ENCODE measurements at regions not wholly inside any gene's neighbourhood (a gene's known extent, or its start where the extent isn't known, plus 50 kb on each side); places are given as distances from the start of the nearest gene placed in this dataset.
"Not testable (repeated sequence)": the region's sequence is repeated elsewhere in the genome, so short reads cannot be mapped to it uniquely, and the experiment has no call there.

DNA sequence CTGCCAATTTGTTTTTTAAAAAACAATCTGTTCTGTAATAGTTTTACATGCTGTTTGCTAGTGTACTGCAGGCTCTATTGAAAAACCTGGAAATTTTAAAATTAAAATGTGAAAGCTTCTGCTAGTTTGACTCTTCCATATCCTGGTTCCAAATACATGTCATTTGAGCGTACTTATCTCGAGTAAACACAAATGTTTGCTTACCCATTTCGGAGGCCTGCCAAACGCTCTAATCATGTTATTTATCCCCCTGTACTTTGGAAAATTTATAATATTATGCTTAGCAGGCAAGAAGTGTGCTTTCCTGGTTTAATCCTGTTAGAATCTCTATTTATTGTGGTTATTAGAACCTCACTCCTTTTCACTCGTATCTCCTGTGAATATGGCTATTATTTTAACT is 476.8 kb upstream of the CYLC2 start:
- no peak for DNase-seq (ENCODE audit: extremely low read depth, low read depth)
- TF ChIP-seq, protein P1, sequence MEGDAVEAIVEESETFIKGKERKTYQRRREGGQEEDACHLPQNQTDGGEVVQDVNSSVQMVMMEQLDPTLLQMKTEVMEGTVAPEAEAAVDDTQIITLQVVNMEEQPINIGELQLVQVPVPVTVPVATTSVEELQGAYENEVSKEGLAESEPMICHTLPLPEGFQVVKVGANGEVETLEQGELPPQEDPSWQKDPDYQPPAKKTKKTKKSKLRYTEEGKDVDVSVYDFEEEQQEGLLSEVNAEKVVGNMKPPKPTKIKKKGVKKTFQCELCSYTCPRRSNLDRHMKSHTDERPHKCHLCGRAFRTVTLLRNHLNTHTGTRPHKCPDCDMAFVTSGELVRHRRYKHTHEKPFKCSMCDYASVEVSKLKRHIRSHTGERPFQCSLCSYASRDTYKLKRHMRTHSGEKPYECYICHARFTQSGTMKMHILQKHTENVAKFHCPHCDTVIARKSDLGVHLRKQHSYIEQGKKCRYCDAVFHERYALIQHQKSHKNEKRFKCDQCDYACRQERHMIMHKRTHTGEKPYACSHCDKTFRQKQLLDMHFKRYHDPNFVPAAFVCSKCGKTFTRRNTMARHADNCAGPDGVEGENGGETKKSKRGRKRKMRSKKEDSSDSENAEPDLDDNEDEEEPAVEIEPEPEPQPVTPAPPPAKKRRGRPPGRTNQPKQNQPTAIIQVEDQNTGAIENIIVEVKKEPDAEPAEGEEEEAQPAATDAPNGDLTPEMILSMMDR (IDR thresholded peaks at IDR 0.05; ENCODE audit: low read depth, low read length): no peak

DNA sequence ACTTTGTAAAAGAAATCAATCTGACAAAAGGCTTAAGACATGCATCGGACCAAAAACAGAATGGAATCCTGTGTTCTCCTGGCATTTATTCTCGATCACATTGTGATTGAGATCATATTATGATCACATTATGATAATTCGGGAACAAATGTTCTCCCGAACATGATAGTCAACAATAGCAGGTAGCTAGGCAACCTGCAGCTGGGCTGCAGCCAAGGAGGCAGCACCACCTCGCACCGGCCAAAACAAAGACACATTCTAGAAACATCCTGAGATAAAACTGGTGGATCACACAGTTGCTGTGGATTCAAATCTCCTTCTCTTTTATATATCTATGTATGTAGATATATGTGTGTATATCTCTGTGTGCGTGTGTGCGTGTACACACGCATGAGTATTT is 480.6 kb upstream of the CYLC2 start:
- TF ChIP-seq, protein P1 (IDR thresholded peaks at IDR 0.05; ENCODE audit: low read depth, low read length): no peak
- DNase-seq (ENCODE audit: extremely low read depth, low read depth): no peak

DNA sequence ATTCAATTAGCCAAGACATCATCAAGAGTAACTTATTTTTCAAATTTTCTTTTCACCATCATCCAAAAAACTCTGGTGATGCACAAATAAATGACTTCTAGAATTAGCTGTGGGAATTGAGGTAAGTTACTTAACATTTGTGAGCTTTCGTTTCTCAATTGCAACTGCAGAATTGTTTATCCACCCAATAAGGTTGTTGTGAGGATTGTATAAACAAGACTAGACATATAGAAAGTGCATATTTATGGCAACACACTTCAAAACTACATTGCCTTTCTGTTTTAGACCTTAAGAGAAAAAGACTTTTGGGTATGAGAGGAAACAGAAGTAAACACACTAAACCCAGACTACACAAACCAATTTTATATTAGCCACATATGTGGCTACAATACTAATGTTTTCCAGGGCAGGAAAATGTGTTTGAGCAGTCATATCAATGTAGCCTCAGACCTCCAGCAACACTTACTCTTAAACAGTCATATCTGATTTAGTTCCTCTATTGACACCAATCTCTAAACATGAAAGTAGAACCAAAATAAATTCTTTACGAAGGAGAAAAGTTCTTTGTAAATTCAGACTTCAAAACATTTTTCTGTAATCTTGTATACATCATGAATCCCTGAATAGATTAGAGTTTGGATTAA is 488.0 kb upstream of the CYLC2 start:
- no peak for DNase-seq (ENCODE audit: extremely low read depth, low read depth)
- TF ChIP-seq, protein P1 (IDR thresholded peaks at IDR 0.05; ENCODE audit: low read depth, low read length): no peak

DNA sequence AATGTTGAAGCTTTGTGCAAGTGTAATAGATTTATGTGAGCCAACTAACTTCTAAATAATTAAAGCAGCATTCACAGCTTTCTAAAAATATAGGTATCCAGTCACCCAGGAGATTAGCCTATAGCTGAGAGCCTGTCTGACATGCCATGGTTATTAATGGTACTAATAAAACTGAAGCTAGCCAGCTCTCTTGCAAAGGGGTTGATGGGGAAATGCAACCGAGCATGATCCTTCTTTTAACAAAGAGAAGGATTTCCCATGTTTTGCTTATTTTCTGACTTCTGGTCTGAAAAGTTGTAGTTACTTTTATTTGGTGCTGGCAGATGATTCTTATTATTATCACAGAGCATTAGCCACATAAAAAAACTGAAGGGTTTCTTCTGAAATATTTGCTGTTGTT is 488.7 kb upstream of the CYLC2 start:
- DNase-seq (ENCODE audit: extremely low read depth, low read depth): no peak
- TF ChIP-seq, protein P1 (IDR thresholded peaks at IDR 0.05; ENCODE audit: low read depth, low read length): no peak

DNA sequence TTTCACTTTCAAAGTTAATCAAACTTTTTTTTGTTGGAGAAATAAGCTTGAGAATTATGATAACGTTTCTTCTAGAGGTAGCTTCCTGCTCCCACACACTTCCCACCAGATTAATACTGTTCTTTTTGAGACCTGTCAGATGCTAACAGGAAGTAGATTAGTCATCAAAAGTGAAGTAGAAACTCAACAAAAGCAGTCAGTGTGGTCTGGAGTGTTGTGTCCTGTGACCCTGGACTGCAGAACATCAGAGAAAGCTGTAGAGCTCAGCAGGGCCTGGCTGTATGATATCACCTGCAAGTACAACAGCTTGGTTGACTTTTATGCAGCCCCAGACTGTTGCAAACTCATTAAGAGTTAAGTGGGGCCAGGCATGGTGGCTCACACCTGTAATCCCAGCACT is 495.7 kb upstream of the CYLC2 start:
- TF ChIP-seq, protein P1 (IDR thresholded peaks at IDR 0.05; ENCODE audit: low read depth, low read length): no peak
- no peak for DNase-seq (ENCODE audit: extremely low read depth, low read depth)

DNA sequence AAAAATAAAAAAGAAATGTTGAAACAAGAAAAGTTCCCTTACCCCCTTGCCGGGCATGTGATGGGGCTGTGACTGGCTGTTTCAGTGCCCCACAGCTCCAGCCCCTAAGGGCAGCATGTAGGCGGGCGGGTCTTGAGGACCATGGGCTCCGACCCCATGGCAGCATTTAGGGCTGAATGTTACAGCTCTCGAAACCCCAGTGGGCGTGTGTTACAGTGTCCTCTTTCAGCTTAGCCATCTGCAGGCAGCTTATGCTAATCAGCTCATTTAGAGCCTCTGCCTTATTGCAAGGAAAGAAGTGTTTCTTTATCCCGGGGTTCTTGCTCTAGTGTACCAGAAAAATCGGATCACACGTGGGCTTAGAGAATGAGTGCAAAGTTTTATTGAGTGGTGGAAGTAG is 497.4 kb upstream of the CYLC2 start:
- TF ChIP-seq, protein P1 (IDR thresholded peaks at IDR 0.05; ENCODE audit: low read depth, low read length): no peak
- DNase-seq (ENCODE audit: extremely low read depth, low read depth): no peak

DNA sequence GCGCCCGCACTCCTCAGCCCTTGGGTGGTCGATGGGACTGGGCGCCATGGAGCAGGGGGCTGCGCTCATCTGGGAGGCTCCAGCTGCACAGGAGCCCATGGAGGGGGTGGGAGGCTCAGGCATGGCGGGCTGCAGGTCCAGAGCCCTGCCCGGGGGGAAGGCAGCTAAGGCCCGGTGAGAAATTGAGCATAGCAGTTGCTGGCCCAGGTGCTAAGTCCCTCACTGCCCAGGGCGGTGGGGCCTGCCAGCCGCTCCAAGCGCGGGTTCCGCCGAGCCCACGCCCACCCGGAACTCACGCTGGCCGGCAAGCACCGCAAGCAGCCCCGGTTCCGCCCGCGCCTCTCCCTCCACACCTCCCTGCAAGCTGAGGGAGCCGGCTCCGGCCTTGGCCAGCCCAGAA is 508.2 kb upstream of the CYLC2 start:
- not testable (repeated sequence) for DNase-seq (ENCODE audit: extremely low read depth, low read depth)

DNA sequence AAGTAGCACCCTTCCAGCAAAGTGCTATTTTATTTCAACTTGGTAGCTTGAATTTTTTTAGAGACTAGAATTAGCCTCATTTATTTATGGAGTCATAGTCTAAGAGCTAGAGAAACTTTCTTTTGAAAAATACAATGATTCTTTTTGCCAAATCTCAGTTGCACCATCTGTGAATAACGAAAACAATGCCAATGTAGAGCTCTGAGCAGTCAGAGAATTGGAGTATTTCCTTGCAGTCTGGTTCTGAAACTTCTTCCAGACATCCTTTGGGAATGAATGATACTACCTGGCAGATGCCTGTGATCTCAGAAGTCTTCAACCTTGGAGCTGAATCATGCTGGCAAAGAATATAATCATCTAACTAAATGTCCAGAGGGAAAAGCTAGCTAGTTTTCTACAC is 511.5 kb upstream of the CYLC2 start:
- TF ChIP-seq, protein P1 (IDR thresholded peaks at IDR 0.05; ENCODE audit: low read depth, low read length): no peak
- DNase-seq (ENCODE audit: extremely low read depth, low read depth): no peak
